GM19463 (cell line): ENCODE measurements at regions not wholly inside any gene's neighbourhood (a gene's known extent, or its start where the extent isn't known, plus 50 kb on each side); places are given as distances from the start of the nearest gene placed in this dataset.

Experiments
- ATAC-seq: cut with Tn5 transposase; IDR thresholded peaks from one replicate; pipeline ENCODE4 v1.9.1; 2021; ENCODE audit warnings: mild to moderate bottlenecking, moderate library complexity; ENCODE audit not compliant: unreplicated experiment

GRCh38 chr1:56357927-56358690 is 221.3 kb downstream of the PLPP3 start:
- no peak for ATAC-seq

- no peak for ATAC-seq
These were observed 222.9 kb downstream of the PLPP3 start for GRCh38 chr1:56356376-56356990.

- ATAC-seq = no peak
These were observed 223.4 kb downstream of the PLPP3 start for GRCh38 chr1:56355918-56356317.

GRCh38 chr1:56355422-56355821 is 223.9 kb downstream of the PLPP3 start:
- ATAC-seq = no peak

- ATAC-seq = no peak
These were observed 233.5 kb downstream of the PLPP3 start for GRCh38 chr1:56345831-56346230.

- no peak for ATAC-seq
These were observed 238.4 kb downstream of the PLPP3 start for GRCh38 chr1:56340977-56341376.

GRCh38 chr1:56339786-56340465 is 239.4 kb downstream of the PLPP3 start:
- ATAC-seq = no peak

- no peak for ATAC-seq
These were observed 240.3 kb downstream of the PLPP3 start for GRCh38 chr1:56339093-56339492.

GRCh38 chr1:56336982-56337381 is 242.4 kb downstream of the PLPP3 start:
- ATAC-seq = no peak

GRCh38 chr1:56335394-56335793 is 244.0 kb downstream of the PLPP3 start:
- no peak for ATAC-seq

GRCh38 chr1:56334047-56334446 is 245.3 kb downstream of the PLPP3 start:
- ATAC-seq = no peak

GRCh38 chr1:56333461-56333860 is 245.9 kb downstream of the PLPP3 start:
- no peak for ATAC-seq

GRCh38 chr1:56331892-56332567 is 247.3 kb downstream of the PLPP3 start:
- no peak for ATAC-seq

GRCh38 chr1:56331207-56331891 is 248.0 kb downstream of the PLPP3 start:
- no peak for ATAC-seq

GRCh38 chr1:56330391-56331026 is 248.9 kb downstream of the PLPP3 start:
- peak; percentile 87 for ATAC-seq

GRCh38 chr1:56329970-56330369 is 249.4 kb downstream of the PLPP3 start:
- no peak for ATAC-seq

- ATAC-seq = no peak
These were observed 252.2 kb downstream of the PLPP3 start for GRCh38 chr1:56327195-56327594.

GRCh38 chr1:56326056-56326455 is 253.3 kb downstream of the PLPP3 start:
- ATAC-seq = no peak

GRCh38 chr1:56324504-56324903 is 254.9 kb downstream of the PLPP3 start:
- ATAC-seq = no peak

- ATAC-seq = no peak
These were observed 257.2 kb downstream of the PLPP3 start for GRCh38 chr1:56322211-56322610.

GRCh38 chr1:56321150-56321490 is 258.2 kb downstream of the PLPP3 start:
- no peak for ATAC-seq
